Liver (tissue), 8 donors: ENCODE measurements at regions not wholly inside any gene's neighbourhood (a gene's known extent, or its start where the extent isn't known, plus 50 kb on each side); places are given as distances from the start of the nearest gene placed in this dataset.

ENCODE experiments used
- DNase-seq: peaks from one replicate; pipeline ENCODE4 v3.0.0-alpha.2; 2017; ENCODE audit warnings: low spot score
- H3K27ac ChIP-seq, 2 donors: one replicate each; pipeline ENCODE4 v1.7.0; 2013; ENCODE audit warnings: inconsistent platforms in 2 of 2, low read length in 2 of 2, control low read depth in 1 of 2, low read depth in 1 of 2, mild to moderate bottlenecking in 1 of 2
- H3K27me3 ChIP-seq, 4 donors: one replicate each; pipeline versions ENCODE4 v1.6.1 to v1.7.0; 2013; ENCODE audit warnings: low read length in 3 of 4, inconsistent platforms in 1 of 4, mild to moderate bottlenecking in 1 of 4, moderate library complexity in 1 of 4; ENCODE audit not compliant: control insufficient read depth in 4 of 4, insufficient read depth in 4 of 4
- H3K36me3 ChIP-seq, 4 donors: one replicate each; pipeline versions ENCODE4 v1.6.1 to v1.7.0; 2013; ENCODE audit warnings: low read length in 3 of 4, mild to moderate bottlenecking in 3 of 4, low read depth in 1 of 4, moderate library complexity in 1 of 4; ENCODE audit not compliant: control insufficient read depth in 4 of 4, insufficient read depth in 3 of 4
- H3K4me1 ChIP-seq, 4 donors: one replicate each; pipeline versions ENCODE4 v1.6.1 to v1.7.0; 2013; ENCODE audit warnings: low read length in 3 of 4, mild to moderate bottlenecking in 3 of 4, moderate library complexity in 1 of 4; ENCODE audit not compliant: control insufficient read depth in 4 of 4, insufficient read depth in 4 of 4
- H3K4me3 ChIP-seq, 3 donors: one replicate each; pipeline versions ENCODE4 v1.6.1 to v1.7.0; 2013; ENCODE audit warnings: low read length in 3 of 3, control low read depth in 1 of 3, low read depth in 1 of 3, mild to moderate bottlenecking in 1 of 3
- H3K9ac ChIP-seq, 2 donors: one replicate each; pipeline ENCODE4 v1.7.0; 2013; ENCODE audit warnings: low read length in 2 of 2, mild to moderate bottlenecking in 2 of 2, moderate library complexity in 2 of 2, control low read depth in 1 of 2, low read depth in 1 of 2
- H3K9me3 ChIP-seq, 4 donors: one replicate each; pipeline versions ENCODE4 v1.6.1 to v1.7.0; 2013; ENCODE audit warnings: low read length in 3 of 4; ENCODE audit not compliant: control insufficient read depth in 4 of 4
- EGR1 ChIP-seq, 2 donors: IDR thresholded peaks; 2 replicates each; pipeline ENCODE4 v1.6.1; 2016 to 2018; ENCODE audit warnings: antibody characterized with exemption in 2 of 2, low read depth in 2 of 2
- FOXA1 ChIP-seq: IDR thresholded peaks from 2 replicates; pipeline ENCODE4 v1.6.1; 2016; ENCODE audit warnings: antibody characterized with exemption
- FOXA2 ChIP-seq: IDR thresholded peaks from 2 replicates; pipeline ENCODE4 v1.6.1; 2016; ENCODE audit warnings: antibody characterized with exemption
- GABPA ChIP-seq, 2 donors: IDR thresholded peaks in 1 of 2; conservative IDR thresholded peaks in 1 of 2; 2 replicates each; pipeline ENCODE4 v1.6.1; 2016; ENCODE audit warnings: antibody characterized with exemption in 2 of 2, mild to moderate bottlenecking in 1 of 2, moderate library complexity in 1 of 2
- HNF4A ChIP-seq, 2 donors: conservative IDR thresholded peaks; 2 replicates each; pipeline ENCODE4 v1.6.1; 2016; ENCODE audit warnings: antibody characterized with exemption in 2 of 2, mild to moderate bottlenecking in 2 of 2
- HNF4G ChIP-seq: IDR thresholded peaks from 2 replicates; pipeline ENCODE4 v1.6.1; 2016; ENCODE audit warnings: antibody characterized with exemption
- JUND ChIP-seq, 2 donors: IDR thresholded peaks; 2 replicates each; pipeline ENCODE4 v1.6.1; 2016; ENCODE audit warnings: antibody characterized with exemption in 2 of 2
- MAX ChIP-seq: IDR thresholded peaks from 2 replicates; pipeline ENCODE4 v1.6.1; 2016; ENCODE audit warnings: antibody characterized with exemption
- NR2F2 ChIP-seq: IDR thresholded peaks from 2 replicates; pipeline ENCODE4 v1.6.1; 2016; ENCODE audit warnings: antibody characterized with exemption
- RAD21 ChIP-seq, 2 donors: IDR thresholded peaks; 2 replicates each; pipeline ENCODE4 v1.6.1; 2016; ENCODE audit warnings: antibody characterized with exemption in 2 of 2, mild to moderate bottlenecking in 2 of 2
- REST ChIP-seq: IDR thresholded peaks from 2 replicates; pipeline ENCODE4 v1.6.1; 2016; ENCODE audit warnings: antibody characterized with exemption, mild to moderate bottlenecking
- RXRA ChIP-seq, 2 donors: IDR thresholded peaks; 2 replicates each; pipeline ENCODE4 v1.6.1; 2017 to 2018; ENCODE audit warnings: antibody characterized with exemption in 2 of 2, mild to moderate bottlenecking in 1 of 2
- SP1 ChIP-seq: IDR thresholded peaks from 2 replicates; pipeline ENCODE4 v1.6.1; 2018; ENCODE audit warnings: antibody characterized with exemption, mild to moderate bottlenecking
- TAF1 ChIP-seq: conservative IDR thresholded peaks from 2 replicates; pipeline ENCODE4 v1.6.1; 2016; ENCODE audit warnings: antibody characterized with exemption, mild to moderate bottlenecking
- YY1 ChIP-seq: IDR thresholded peaks from 2 replicates; pipeline ENCODE4 v1.6.1; 2016; ENCODE audit warnings: antibody characterized with exemption, mild to moderate bottlenecking
- WGBS: extraction: QIAGEN DNeasy Blood & Tissue Kit; methylation state at CpG from one replicate; pipeline ENCODE4 v1.1.7; 2013; 5-methylcytosine and 5-hydroxymethylcytosine counted together
- TF ChIP-seq, protein P1 (sequence below): fragments of 150-350 bp; IDR thresholded peaks from 2 replicates; pipeline ENCODE4 v1.5.1; 2017; ENCODE audit warnings: improper control_type of control experiment, low read depth, low read length; ENCODE audit not compliant: missing input control
- TF ChIP-seq, protein P2 (sequence below): IDR thresholded peaks from 2 replicates; pipeline ENCODE4 v1.6.1; 2016; ENCODE audit warnings: antibody characterized with exemption
- donor health status: healthy.
- donor health status: healthy.
- donor health status: healthy.
- donor health status: healthy.
- donor health status: healthy.

DNA sequence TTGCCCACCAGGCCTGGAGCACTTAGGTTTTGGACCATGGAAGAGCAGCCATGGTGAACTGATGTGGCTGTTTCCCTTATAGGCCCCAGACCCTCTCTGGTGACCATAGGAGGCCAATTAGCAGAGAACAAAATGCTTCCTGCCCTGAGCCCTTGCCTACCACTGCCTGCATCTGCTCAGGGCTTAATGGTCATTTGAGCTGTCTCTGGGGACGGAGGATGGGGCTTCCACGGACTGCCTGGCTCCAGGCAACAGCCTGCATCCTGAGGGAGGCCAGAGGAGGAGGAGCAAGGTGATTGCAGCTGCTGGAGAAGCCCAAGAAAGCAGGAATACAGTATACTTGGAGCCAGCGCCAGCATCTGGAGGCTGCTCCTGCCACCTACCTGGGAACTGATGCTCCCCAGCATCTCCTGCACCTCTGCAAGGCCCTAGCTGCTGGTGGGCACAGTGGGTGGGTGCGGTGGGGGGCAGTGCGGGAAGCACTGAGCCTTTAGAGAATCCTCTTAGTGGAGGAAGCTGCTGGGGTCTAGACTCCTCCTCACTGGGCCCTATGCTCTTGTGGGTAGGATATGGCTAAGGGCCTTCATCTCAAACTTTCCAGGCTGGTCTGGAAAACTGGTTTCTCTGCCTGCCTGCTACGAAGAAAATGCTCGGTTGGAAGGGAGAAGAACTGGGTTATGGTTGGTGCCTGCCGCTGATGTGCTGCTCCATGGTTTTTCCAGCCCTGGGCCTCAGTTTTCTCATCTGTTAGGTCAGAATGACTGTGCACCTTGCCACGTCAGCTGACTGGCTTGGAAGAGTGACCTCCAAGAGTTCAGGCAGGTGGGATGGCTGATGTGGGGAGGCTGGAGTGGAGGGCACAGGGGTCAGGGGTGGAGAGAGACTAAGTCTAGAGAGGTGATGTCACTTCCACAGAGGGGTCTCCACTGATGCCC, 158.8 kb upstream of the PJA1 start:
- no peak for DNase-seq
- no peaks in the 10 kb centered on the region for H3K9me3 ChIP-seq
- H3K27me3 ChIP-seq = peaks cover 0 to 2% (median 0%) of the 10 kb centered on the region in 4 donors
- 87% methylated on average over 9 of the region's 9 CpGs for WGBS
- TF ChIP-seq JUND (IDR thresholded peaks at IDR 0.05) = no peak
- TF ChIP-seq EGR1 (IDR thresholded peaks at IDR 0.05; ENCODE audit: low read depth in 2 of 2) = no peak
- no peak for TF ChIP-seq FOXA1
- TF ChIP-seq, protein P1, sequence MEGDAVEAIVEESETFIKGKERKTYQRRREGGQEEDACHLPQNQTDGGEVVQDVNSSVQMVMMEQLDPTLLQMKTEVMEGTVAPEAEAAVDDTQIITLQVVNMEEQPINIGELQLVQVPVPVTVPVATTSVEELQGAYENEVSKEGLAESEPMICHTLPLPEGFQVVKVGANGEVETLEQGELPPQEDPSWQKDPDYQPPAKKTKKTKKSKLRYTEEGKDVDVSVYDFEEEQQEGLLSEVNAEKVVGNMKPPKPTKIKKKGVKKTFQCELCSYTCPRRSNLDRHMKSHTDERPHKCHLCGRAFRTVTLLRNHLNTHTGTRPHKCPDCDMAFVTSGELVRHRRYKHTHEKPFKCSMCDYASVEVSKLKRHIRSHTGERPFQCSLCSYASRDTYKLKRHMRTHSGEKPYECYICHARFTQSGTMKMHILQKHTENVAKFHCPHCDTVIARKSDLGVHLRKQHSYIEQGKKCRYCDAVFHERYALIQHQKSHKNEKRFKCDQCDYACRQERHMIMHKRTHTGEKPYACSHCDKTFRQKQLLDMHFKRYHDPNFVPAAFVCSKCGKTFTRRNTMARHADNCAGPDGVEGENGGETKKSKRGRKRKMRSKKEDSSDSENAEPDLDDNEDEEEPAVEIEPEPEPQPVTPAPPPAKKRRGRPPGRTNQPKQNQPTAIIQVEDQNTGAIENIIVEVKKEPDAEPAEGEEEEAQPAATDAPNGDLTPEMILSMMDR = no peak
- TF ChIP-seq YY1 = no peak
- TF ChIP-seq HNF4A (conservative IDR thresholded peaks at IDR 0.05) = no peak
- no peak for TF ChIP-seq FOXA2
- no peak for TF ChIP-seq GABPA (IDR thresholded peaks at IDR 0.05 in 1 of 2, conservative IDR thresholded peaks at IDR 0.05 in 1 of 2)
- no peak for TF ChIP-seq SP1
- TF ChIP-seq RAD21 (IDR thresholded peaks at IDR 0.05) = no peak
- no peak for TF ChIP-seq HNF4G
- TF ChIP-seq RXRA (IDR thresholded peaks at IDR 0.05) = no peak
- TF ChIP-seq REST = no peak
- TF ChIP-seq, protein P2, sequence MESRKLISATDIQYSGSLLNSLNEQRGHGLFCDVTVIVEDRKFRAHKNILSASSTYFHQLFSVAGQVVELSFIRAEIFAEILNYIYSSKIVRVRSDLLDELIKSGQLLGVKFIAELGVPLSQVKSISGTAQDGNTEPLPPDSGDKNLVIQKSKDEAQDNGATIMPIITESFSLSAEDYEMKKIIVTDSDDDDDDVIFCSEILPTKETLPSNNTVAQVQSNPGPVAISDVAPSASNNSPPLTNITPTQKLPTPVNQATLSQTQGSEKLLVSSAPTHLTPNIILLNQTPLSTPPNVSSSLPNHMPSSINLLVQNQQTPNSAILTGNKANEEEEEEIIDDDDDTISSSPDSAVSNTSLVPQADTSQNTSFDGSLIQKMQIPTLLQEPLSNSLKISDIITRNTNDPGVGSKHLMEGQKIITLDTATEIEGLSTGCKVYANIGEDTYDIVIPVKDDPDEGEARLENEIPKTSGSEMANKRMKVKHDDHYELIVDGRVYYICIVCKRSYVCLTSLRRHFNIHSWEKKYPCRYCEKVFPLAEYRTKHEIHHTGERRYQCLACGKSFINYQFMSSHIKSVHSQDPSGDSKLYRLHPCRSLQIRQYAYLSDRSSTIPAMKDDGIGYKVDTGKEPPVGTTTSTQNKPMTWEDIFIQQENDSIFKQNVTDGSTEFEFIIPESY = no peak
- TF ChIP-seq MAX = no peak
- no peak for TF ChIP-seq TAF1
- TF ChIP-seq NR2F2 = no peak
- H3K9ac ChIP-seq = no peak overlapping the region
- H3K36me3 ChIP-seq = no peaks in the 10 kb centered on the region
- no peak overlapping the region for H3K4me3 ChIP-seq
- no peaks in the 10 kb centered on the region for H3K4me1 ChIP-seq
- no peak overlapping the region for H3K27ac ChIP-seq
